VCaP (cell line): ENCODE measurements at regions not wholly inside any gene's neighbourhood (a gene's known extent, or its start where the extent isn't known, plus 50 kb on each side); places are given as distances from the start of the nearest gene placed in this dataset.

ENCODE experiments used
- H3K27ac ChIP-seq: fragments of 450-650 bp; 2 replicates; pipeline ENCODE4 v1.5.1; 2017
- CTCF ChIP-seq: fragments of 450-650 bp; conservative IDR thresholded peaks from 2 replicates; pipeline ENCODE4 v1.5.1; 2017; ENCODE audit warnings: mild to moderate bottlenecking, moderate library complexity

GRCh38 chr6:135592276-135592675, 94.7 kb upstream of the AHI1 start:
- no peak overlapping the region for H3K27ac ChIP-seq
- TF ChIP-seq CTCF = no peak

- no peak overlapping the region for H3K27ac ChIP-seq
- no peak for TF ChIP-seq CTCF
Measured at GRCh38 chr6:135594000-135594399, 96.5 kb upstream of the AHI1 start.

GRCh38 chr6:135600086-135600702, 102.7 kb upstream of the AHI1 start:
- TF ChIP-seq CTCF = no peak
- H3K27ac ChIP-seq = no peak overlapping the region

- H3K27ac ChIP-seq = no peak overlapping the region
- TF ChIP-seq CTCF = no peak
Measured at GRCh38 chr6:135600931-135601330, 103.4 kb upstream of the AHI1 start.

GRCh38 chr6:135601857-135602256, 104.3 kb upstream of the AHI1 start:
- no peak for TF ChIP-seq CTCF
- H3K27ac ChIP-seq = no peak overlapping the region

GRCh38 chr6:135603249-135603648, 105.7 kb upstream of the AHI1 start:
- TF ChIP-seq CTCF = no peak
- H3K27ac ChIP-seq = no peak overlapping the region

- no peak overlapping the region for H3K27ac ChIP-seq
- TF ChIP-seq CTCF = no peak
Measured at GRCh38 chr6:135604035-135604860, 106.7 kb upstream of the AHI1 start.
